ENCODE measurements at regions not wholly inside any gene's neighbourhood (a gene's known extent, or its start where the extent isn't known, plus 50 kb on each side); places are given as distances from the start of the nearest gene placed in this dataset.
"Not testable (repeated sequence)": the region's sequence is repeated elsewhere in the genome, so short reads cannot be mapped to it uniquely, and the experiment has no call there.

GRCh38 chr1:104056786-104057185 lies 307.1 kb downstream of the AMY1C start:
- Histone ChIP-seq H3K9ac (ENCODE audit: low read length) (no peak overlapping the region), H3K27ac (ENCODE audit: low read depth, low read length) (no peak overlapping the region), H3K36me3 (ENCODE audit: control insufficient read depth, insufficient read depth, low read length) (no peaks in the 10 kb centered on the region), H3K4me3 (ENCODE audit: low read length) (no peak overlapping the region), H3K27me3 (ENCODE audit: control insufficient read depth, insufficient read depth, low read length) (no peaks in the 10 kb centered on the region), H3K4me1 (ENCODE audit: control insufficient read depth, insufficient read depth, low read length) (no peaks in the 10 kb centered on the region)

GRCh38 chr1:104057219-104057898 lies 307.7 kb downstream of the AMY1C start:
- not testable (repeated sequence) for H3K36me3 ChIP-seq (ENCODE audit: control insufficient read depth, insufficient read depth, low read length); H3K27me3 ChIP-seq (ENCODE audit: control insufficient read depth, insufficient read depth, low read length); H3K4me3 ChIP-seq (ENCODE audit: low read length); H3K4me1 ChIP-seq (ENCODE audit: control insufficient read depth, insufficient read depth, low read length); H3K9ac ChIP-seq (ENCODE audit: low read length); H3K27ac ChIP-seq (ENCODE audit: low read depth, low read length)

GRCh38 chr1:104061637-104062036 lies 311.9 kb downstream of the AMY1C start:
- not testable (repeated sequence) for H3K4me3 ChIP-seq (ENCODE audit: low read length); H3K4me1 ChIP-seq (ENCODE audit: control insufficient read depth, insufficient read depth, low read length); H3K27ac ChIP-seq (ENCODE audit: low read depth, low read length); H3K27me3 ChIP-seq (ENCODE audit: control insufficient read depth, insufficient read depth, low read length); H3K9ac ChIP-seq (ENCODE audit: low read length); H3K36me3 ChIP-seq (ENCODE audit: control insufficient read depth, insufficient read depth, low read length)

DNA sequence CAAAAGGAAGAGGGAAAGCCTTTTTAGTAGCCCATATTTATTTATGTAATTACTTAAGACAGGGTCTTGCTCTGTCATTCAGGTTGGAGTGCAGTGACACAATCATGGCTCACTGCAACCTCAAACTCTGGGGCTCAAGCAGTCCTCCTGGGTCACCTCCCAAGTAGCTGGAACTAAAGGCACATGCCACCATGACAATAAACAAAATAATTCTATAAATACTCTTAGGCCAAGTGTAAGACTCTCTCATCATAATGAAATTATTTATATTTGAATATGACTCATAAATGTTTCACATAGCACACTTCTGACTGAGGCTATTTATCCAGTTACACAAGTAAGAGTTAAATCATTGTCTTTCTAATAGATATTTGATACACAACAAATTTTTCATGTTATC lies 314.7 kb downstream of the AMY1C start:
- H3K27ac ChIP-seq (ENCODE audit: low read depth, low read length), result no peak overlapping the region
- no peaks in the 10 kb centered on the region for H3K4me1 ChIP-seq (ENCODE audit: control insufficient read depth, insufficient read depth, low read length)
- no peaks in the 10 kb centered on the region for H3K36me3 ChIP-seq (ENCODE audit: control insufficient read depth, insufficient read depth, low read length)
- no peak overlapping the region for H3K4me3 ChIP-seq (ENCODE audit: low read length)
- no peaks in the 10 kb centered on the region for H3K27me3 ChIP-seq (ENCODE audit: control insufficient read depth, insufficient read depth, low read length)
- H3K9ac ChIP-seq (ENCODE audit: low read length), result no peak overlapping the region

DNA sequence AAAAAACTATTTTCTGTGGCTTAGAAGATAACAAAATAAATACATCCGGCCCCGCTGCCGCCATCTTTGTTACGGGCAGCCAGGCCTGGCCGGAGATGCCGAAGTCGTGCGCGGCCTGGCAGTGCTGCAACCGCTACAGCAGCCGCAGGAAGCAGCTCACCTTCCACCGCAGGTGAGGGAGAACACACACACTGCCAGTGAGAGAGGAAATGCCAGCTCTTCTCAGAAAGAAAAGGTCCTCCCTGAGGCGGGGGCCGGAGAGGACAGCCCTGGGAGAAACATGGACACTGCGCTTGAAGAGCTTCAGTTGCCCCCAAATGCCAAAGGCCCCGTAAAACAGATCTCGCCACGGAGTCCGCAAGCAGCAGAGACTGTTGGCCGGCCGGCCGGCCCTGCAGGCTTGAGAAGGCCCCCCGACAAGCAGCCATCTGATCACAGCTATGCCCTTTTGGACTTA lies 323.2 kb downstream of the AMY1C start:
- H3K4me3 ChIP-seq (ENCODE audit: low read length), result no peak overlapping the region

DNA sequence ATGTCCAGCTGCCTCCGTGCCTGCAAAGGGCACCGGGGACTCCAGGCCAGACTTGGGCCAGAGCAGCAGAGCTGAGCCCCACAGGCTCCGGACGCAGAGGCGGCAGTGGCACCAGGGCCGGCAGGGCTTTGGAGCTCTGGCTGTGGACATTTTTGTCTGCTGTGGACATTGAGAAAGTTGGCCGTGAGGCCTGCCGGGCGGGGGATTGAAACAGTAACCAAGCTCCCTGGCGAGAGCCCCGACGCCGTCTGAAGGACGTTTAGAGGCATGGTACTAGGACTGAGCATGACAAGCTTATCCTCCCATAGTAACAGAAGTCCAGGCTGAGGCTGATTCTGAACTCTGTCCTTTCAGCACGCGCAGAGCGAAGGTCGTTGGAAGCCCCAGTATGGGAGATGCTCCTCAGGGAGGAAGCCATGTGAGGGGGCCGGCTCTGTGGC lies 323.8 kb downstream of the AMY1C start:
- Histone ChIP-seq H3K4me3 (ENCODE audit: low read length) (no peak overlapping the region), H3K9ac (ENCODE audit: low read length) (no peak overlapping the region), H3K36me3 (ENCODE audit: control insufficient read depth, insufficient read depth, low read length) (no peaks in the 10 kb centered on the region), H3K4me1 (ENCODE audit: control insufficient read depth, insufficient read depth, low read length) (no peaks in the 10 kb centered on the region), H3K27ac (ENCODE audit: low read depth, low read length) (no peak overlapping the region), H3K27me3 (ENCODE audit: control insufficient read depth, insufficient read depth, low read length) (no peaks in the 10 kb centered on the region)

More for the DNA sequence above, 323.2 kb downstream of the AMY1C start:
- no peaks in the 10 kb centered on the region for H3K4me1 ChIP-seq (ENCODE audit: control insufficient read depth, insufficient read depth, low read length)
- no peaks in the 10 kb centered on the region for H3K27me3 ChIP-seq (ENCODE audit: control insufficient read depth, insufficient read depth, low read length)
- no peak overlapping the region for H3K9ac ChIP-seq (ENCODE audit: low read length)
- no peaks in the 10 kb centered on the region for H3K36me3 ChIP-seq (ENCODE audit: control insufficient read depth, insufficient read depth, low read length)
- no peak overlapping the region for H3K27ac ChIP-seq (ENCODE audit: low read depth, low read length)

DNA sequence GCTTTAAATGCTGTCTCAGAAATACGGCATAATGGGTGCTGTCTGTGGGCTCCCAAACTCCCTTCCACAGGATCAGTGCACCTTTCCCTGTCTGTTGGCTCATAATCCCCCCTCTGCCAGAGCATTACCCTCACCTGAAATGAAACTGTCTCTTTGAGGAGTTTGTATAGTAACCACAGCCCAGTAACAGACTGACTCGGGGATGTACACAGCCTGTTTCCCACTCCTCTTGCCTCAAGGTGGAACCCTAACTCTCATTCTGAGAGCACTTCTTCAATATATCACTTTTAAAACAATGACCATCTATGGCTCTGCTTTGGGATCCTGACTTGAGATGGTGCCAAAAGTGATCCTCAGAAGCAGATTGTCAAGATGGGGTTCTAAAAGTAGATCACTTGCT lies 332.5 kb downstream of the AMY1C start:
- Histone ChIP-seq H3K27ac (ENCODE audit: low read depth, low read length) (no peak overlapping the region), H3K4me3 (ENCODE audit: low read length) (no peak overlapping the region), H3K4me1 (ENCODE audit: control insufficient read depth, insufficient read depth, low read length) (no peaks in the 10 kb centered on the region), H3K36me3 (ENCODE audit: control insufficient read depth, insufficient read depth, low read length) (no peaks in the 10 kb centered on the region), H3K9ac (ENCODE audit: low read length) (no peak overlapping the region), H3K27me3 (ENCODE audit: control insufficient read depth, insufficient read depth, low read length) (no peaks in the 10 kb centered on the region)

DNA sequence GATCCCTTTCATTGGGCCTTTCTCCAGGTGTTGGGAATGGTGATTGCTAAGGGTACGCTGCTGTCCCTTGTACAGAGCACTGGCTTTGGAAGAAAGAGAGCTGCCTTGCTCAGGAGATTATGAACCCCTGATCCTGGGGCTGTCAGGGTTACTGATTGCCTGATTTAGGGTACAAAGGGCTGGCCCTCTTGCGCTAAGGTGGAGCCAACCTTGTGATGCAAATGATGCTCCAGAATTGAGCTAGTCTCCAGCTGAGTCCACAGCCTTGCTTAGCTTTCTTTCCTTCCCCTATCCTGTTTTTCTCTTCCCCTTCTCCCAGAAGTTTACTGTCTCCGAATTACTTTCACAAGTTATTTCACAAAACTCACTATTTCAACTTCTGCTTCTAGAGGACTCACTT lies 334.7 kb downstream of the AMY1C start:
- Histone ChIP-seq H3K36me3 (ENCODE audit: control insufficient read depth, insufficient read depth, low read length) (no peaks in the 10 kb centered on the region), H3K4me1 (ENCODE audit: control insufficient read depth, insufficient read depth, low read length) (no peaks in the 10 kb centered on the region), H3K27ac (ENCODE audit: low read depth, low read length) (no peak overlapping the region), H3K4me3 (ENCODE audit: low read length) (no peak overlapping the region), H3K27me3 (ENCODE audit: control insufficient read depth, insufficient read depth, low read length) (no peaks in the 10 kb centered on the region), H3K9ac (ENCODE audit: low read length) (no peak overlapping the region)

- no peak overlapping the region for H3K4me3 ChIP-seq (ENCODE audit: low read length)
- H3K36me3 ChIP-seq (ENCODE audit: control insufficient read depth, insufficient read depth, low read length), result no peaks in the 10 kb centered on the region
- H3K27me3 ChIP-seq (ENCODE audit: control insufficient read depth, insufficient read depth, low read length), result no peaks in the 10 kb centered on the region
- H3K4me1 ChIP-seq (ENCODE audit: control insufficient read depth, insufficient read depth, low read length), result no peaks in the 10 kb centered on the region
- H3K9ac ChIP-seq (ENCODE audit: low read length), result no peak overlapping the region
- H3K27ac ChIP-seq (ENCODE audit: low read depth, low read length), result no peak overlapping the region
These were observed 343.0 kb downstream of the AMY1C start for GRCh38 chr1:104092698-104093097.

DNA sequence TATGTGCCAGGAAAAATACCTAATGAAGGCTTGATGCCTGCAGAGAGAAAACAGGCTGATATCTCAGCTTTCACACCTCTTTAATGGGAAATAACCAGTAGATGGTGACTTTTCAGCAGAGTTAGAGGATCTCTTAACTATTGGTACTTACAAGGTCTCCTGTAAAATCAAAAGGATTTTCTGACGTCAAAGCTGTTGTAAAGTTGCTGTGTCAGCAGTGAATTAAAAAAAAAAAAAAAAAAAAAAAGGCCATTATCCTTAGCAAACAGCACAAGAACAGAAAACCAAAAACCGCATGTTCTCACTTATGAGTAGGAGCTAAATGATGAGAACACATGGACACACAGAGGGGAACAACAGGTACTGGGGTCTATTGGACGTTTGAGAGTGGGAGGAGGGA lies 349.1 kb downstream of the AMY1C start:
- Histone ChIP-seq H3K36me3 (ENCODE audit: control insufficient read depth, insufficient read depth, low read length) (no peaks in the 10 kb centered on the region), H3K9ac (ENCODE audit: low read length) (no peak overlapping the region), H3K4me3 (ENCODE audit: low read length) (no peak overlapping the region), H3K27ac (ENCODE audit: low read depth, low read length) (no peak overlapping the region), H3K27me3 (ENCODE audit: control insufficient read depth, insufficient read depth, low read length) (no peaks in the 10 kb centered on the region), H3K4me1 (ENCODE audit: control insufficient read depth, insufficient read depth, low read length) (no peaks in the 10 kb centered on the region)

DNA sequence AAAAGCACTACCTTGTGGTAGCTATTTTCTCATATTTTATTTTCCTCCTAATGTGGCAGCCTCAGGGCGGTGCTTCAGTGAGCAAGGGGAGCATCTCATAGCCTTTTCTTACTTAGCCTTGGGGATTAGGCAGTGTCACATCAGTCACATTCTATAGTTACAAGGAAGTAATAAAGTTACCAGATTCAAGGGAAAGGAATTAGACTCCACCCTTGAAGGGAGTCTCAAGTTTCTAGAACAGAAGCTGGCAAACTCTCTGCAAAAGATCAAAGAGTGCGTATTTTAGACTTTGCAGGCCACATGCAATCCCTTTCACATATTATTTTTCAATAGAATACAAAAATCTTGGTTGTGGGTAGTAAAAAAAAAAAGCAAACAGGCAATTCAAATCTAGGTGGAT lies 350.4 kb downstream of the AMY1C start:
- Histone ChIP-seq H3K4me1 (ENCODE audit: control insufficient read depth, insufficient read depth, low read length) (no peaks in the 10 kb centered on the region), H3K36me3 (ENCODE audit: control insufficient read depth, insufficient read depth, low read length) (no peaks in the 10 kb centered on the region), H3K27ac (ENCODE audit: low read depth, low read length) (no peak overlapping the region), H3K9ac (ENCODE audit: low read length) (no peak overlapping the region), H3K27me3 (ENCODE audit: control insufficient read depth, insufficient read depth, low read length) (no peaks in the 10 kb centered on the region), H3K4me3 (ENCODE audit: low read length) (no peak overlapping the region)

GRCh38 chr1:104105465-104105864 lies 355.8 kb downstream of the AMY1C start:
- no peaks in the 10 kb centered on the region for H3K27me3 ChIP-seq (ENCODE audit: control insufficient read depth, insufficient read depth, low read length)
- no peak overlapping the region for H3K27ac ChIP-seq (ENCODE audit: low read depth, low read length)
- H3K4me3 ChIP-seq (ENCODE audit: low read length), result no peak overlapping the region
- no peaks in the 10 kb centered on the region for H3K36me3 ChIP-seq (ENCODE audit: control insufficient read depth, insufficient read depth, low read length)
- H3K9ac ChIP-seq (ENCODE audit: low read length), result no peak overlapping the region
- H3K4me1 ChIP-seq (ENCODE audit: control insufficient read depth, insufficient read depth, low read length), result no peaks in the 10 kb centered on the region

GRCh38 chr1:104120525-104120924 lies 370.8 kb downstream of the AMY1C start:
- Histone ChIP-seq H3K36me3 (ENCODE audit: control insufficient read depth, insufficient read depth, low read length) (no peaks in the 10 kb centered on the region), H3K4me1 (ENCODE audit: control insufficient read depth, insufficient read depth, low read length) (no peaks in the 10 kb centered on the region), H3K27me3 (ENCODE audit: control insufficient read depth, insufficient read depth, low read length) (no peaks in the 10 kb centered on the region), H3K4me3 (ENCODE audit: low read length) (no peak overlapping the region), H3K9ac (ENCODE audit: low read length) (no peak overlapping the region), H3K27ac (ENCODE audit: low read depth, low read length) (no peak overlapping the region)
